Nephron (organoid): ENCODE measurements at regions not wholly inside any gene's neighbourhood (a gene's known extent, or its start where the extent isn't known, plus 50 kb on each side); places are given as distances from the start of the nearest gene placed in this dataset.

Source experiments
- H3K27ac Mint-ChIP-seq, 3 experiments: 2 replicates each; pipeline ENCODE4 v1.8.0; 2020; ENCODE audit warnings: mixed read lengths in 3 of 3, mild to moderate bottlenecking in 2 of 3, moderate library complexity in 1 of 3
- H3K27me3 Mint-ChIP-seq: 2 replicates; pipeline ENCODE4 v1.8.0; 2021; ENCODE audit warnings: low read depth, mild to moderate bottlenecking, moderate library complexity, mixed read lengths
- H3K36me3 Mint-ChIP-seq: 2 replicates; pipeline ENCODE4 v1.8.0; 2020; ENCODE audit warnings: low read depth, mixed read lengths
- H3K4me1 Mint-ChIP-seq: 2 replicates; pipeline ENCODE4 v1.8.0; 2020; ENCODE audit warnings: mixed read lengths
- H3K4me3 Mint-ChIP-seq, 3 experiments: 2 replicates each; pipeline ENCODE4 v1.8.0; 2020; ENCODE audit warnings: mild to moderate bottlenecking in 3 of 3, mixed read lengths in 3 of 3, moderate library complexity in 2 of 3
- H3K9me3 Mint-ChIP-seq: 2 replicates; pipeline ENCODE4 v1.8.0; 2020; ENCODE audit warnings: mixed read lengths
- CTCF ChIP-seq, 3 experiments: fragments of 200-600 bp; sonication (generic); IDR thresholded peaks; one replicate each; pipeline ENCODE4 v1.5.0; 2021; ENCODE audit warnings: antibody characterized with exemption in 3 of 3; ENCODE audit not compliant: unreplicated experiment in 3 of 3

DNA sequence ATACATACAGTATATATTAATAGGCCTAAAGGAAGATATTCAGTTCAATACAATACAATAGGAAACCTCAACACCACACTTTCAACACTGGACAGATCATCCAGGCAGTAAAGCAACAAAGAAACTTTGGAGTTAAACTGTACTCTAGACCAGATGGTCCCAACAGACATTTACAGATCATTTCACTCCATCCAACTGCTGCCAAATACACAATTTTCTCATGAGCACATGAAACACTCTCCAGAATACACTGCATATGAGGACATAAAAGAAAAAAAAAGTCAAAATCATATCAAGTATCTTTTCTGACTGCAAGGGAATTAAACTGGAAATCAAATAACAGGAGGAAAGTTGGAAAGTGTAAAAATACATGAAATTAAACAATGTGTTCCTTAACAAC, 607.5 kb upstream of the BRINP3 start:
- no peaks in the 10 kb centered on the region for H3K27me3 Mint-ChIP-seq
- no peaks in the 10 kb centered on the region for H3K4me1 Mint-ChIP-seq
- TF ChIP-seq CTCF (IDR thresholded peaks at IDR 0.05; ENCODE audit: unreplicated experiment in 3 of 3), result no peak
- no peaks in the 10 kb centered on the region for H3K36me3 Mint-ChIP-seq
- peak overlapping the region in 2 of 3 experiments; percentile 5 to 12 for H3K27ac Mint-ChIP-seq
- H3K4me3 Mint-ChIP-seq, result no peak overlapping the region
- H3K9me3 Mint-ChIP-seq, result peaks cover 6% of the 10 kb centered on the region

GRCh38 chr1:191086910-191087309, 609.2 kb upstream of the BRINP3 start:
- Mint-ChIP-seq H3K4me1 (no peaks in the 10 kb centered on the region), H3K27ac (no peak overlapping the region), H3K27me3 (no peaks in the 10 kb centered on the region), H3K36me3 (no peaks in the 10 kb centered on the region), H3K9me3 (no peaks in the 10 kb centered on the region), H3K4me3 (no peak overlapping the region)
- no peak for TF ChIP-seq CTCF (IDR thresholded peaks at IDR 0.05; ENCODE audit: unreplicated experiment in 3 of 3)

DNA sequence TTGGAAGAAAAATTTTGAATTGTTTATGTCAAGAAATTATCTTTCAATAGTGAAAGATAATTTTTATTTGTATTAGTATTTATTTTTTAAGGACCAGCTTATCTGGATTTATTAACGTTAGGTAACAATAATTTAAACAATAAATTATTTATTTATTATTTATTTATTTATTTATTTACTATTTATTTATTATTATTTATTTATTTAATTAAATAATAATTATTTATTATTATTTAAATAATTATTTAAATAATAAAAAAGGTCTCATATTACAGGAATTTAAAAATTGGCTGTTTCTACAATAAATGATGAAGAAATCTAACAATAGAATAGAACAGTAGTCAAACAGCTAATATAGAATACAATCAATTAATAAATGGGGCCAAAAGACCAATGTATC, 618.7 kb upstream of the BRINP3 start:
- H3K27ac Mint-ChIP-seq, result no peak overlapping the region
- no peak for TF ChIP-seq CTCF (IDR thresholded peaks at IDR 0.05; ENCODE audit: unreplicated experiment in 3 of 3)
- no peaks in the 10 kb centered on the region for H3K27me3 Mint-ChIP-seq
- no peaks in the 10 kb centered on the region for H3K36me3 Mint-ChIP-seq
- H3K4me3 Mint-ChIP-seq, result no peak overlapping the region
- H3K4me1 Mint-ChIP-seq, result no peaks in the 10 kb centered on the region
- H3K9me3 Mint-ChIP-seq, result no peaks in the 10 kb centered on the region

DNA sequence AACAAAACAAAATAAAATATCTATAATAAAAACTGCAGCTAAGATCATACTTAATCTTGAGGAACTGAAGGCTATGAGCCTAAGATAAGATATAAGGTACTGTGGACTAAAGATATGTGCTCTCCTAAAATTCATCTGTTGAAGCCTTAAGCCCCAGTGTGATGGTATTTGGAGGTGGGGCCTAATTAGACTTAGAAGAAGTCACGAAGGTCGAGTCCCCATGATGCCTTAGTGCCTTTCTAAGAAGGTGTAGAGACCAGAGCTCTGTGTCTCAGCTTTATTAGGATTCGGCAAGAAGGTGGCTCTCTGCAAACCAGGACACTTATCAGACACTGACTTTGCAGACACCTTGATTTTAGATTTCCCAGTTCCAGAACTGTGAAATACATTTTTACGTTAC, 622.0 kb upstream of the BRINP3 start:
- Mint-ChIP-seq H3K36me3 (no peaks in the 10 kb centered on the region), H3K27me3 (no peaks in the 10 kb centered on the region), H3K4me1 (no peaks in the 10 kb centered on the region), H3K9me3 (no peaks in the 10 kb centered on the region), H3K27ac (no peak overlapping the region), H3K4me3 (no peak overlapping the region)
- TF ChIP-seq CTCF (IDR thresholded peaks at IDR 0.05; ENCODE audit: unreplicated experiment in 3 of 3), result no peak

DNA sequence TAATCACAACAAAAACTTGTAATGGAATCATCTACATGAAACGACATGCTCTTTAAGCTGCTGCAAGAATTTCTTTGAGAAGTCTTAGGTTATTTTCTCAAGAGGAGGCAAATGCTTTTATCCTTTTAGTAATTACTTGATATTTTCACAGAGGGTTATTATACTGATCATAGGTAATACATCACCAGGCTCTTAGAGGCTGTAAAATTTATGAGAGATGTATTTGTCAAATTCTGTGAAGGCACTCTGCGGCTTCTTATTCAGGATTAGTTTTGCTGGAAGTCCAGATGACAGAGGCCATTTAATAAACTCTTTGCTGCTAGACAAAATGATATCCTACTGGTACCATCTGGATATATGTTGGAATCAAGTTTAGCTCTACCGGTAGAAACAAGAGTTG, 624.3 kb upstream of the BRINP3 start:
- H3K4me3 Mint-ChIP-seq, result no peak overlapping the region
- TF ChIP-seq CTCF (IDR thresholded peaks at IDR 0.05; ENCODE audit: unreplicated experiment in 3 of 3), result no peak
- H3K36me3 Mint-ChIP-seq, result no peaks in the 10 kb centered on the region

GRCh38 chr1:191125950-191126349, 648.3 kb upstream of the BRINP3 start:
- H3K27me3 Mint-ChIP-seq, result no peaks in the 10 kb centered on the region
- H3K4me1 Mint-ChIP-seq, result no peaks in the 10 kb centered on the region
- TF ChIP-seq CTCF (IDR thresholded peaks at IDR 0.05; ENCODE audit: unreplicated experiment in 3 of 3), result no peak
- no peak overlapping the region for H3K27ac Mint-ChIP-seq
- no peak overlapping the region for H3K4me3 Mint-ChIP-seq
- peaks cover 4% of the 10 kb centered on the region for H3K9me3 Mint-ChIP-seq
- no peaks in the 10 kb centered on the region for H3K36me3 Mint-ChIP-seq

More for the DNA sequence above, 624.3 kb upstream of the BRINP3 start:
- no peaks in the 10 kb centered on the region for H3K27me3 Mint-ChIP-seq
- no peak overlapping the region for H3K27ac Mint-ChIP-seq
- no peaks in the 10 kb centered on the region for H3K4me1 Mint-ChIP-seq
- H3K9me3 Mint-ChIP-seq, result peaks cover 1% of the 10 kb centered on the region
